ENCODE measurements at regions not wholly inside any gene's neighbourhood (a gene's known extent, or its start where the extent isn't known, plus 50 kb on each side); places are given as distances from the start of the nearest gene placed in this dataset.

DNA sequence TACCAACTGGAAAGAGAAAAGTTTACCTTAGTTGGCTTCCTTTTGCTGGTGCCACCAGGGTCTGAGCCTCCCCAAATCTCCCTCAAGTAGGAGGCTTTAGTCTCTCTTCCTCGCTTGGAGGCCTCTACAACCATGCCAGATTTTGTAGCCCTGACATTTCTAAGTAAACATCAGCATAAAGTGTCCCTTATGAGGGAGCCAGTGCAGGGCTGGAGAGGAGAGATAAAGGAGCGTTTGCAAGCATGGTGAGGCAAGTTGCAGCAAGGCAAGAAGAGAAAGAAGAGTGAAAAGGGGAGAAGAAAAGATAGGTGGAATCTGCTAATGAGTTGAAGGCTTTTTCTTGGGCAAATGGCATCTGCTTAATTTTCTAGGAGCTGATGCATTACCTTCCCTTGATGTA is 82.7 kb upstream of the FNDC3B start:
- peaks cover 15% of the 10 kb centered on the region for H3F3A ChIP-seq (ENCODE audit: low read depth)

GRCh38 chr3:171959532-171960089 is 79.8 kb upstream of the FNDC3B start:
- no peak for DNase-seq (ENCODE audit: low spot score)
- peaks cover 59% of the 10 kb centered on the region for H3K4me1 Mint-ChIP-seq
- no peak overlapping the region for H3K9ac ChIP-seq
- H4K20me1 ChIP-seq (ENCODE audit: low read depth) = no peaks in the 10 kb centered on the region
- peak overlapping the region; percentile 74 for H2AFZ ChIP-seq (replicated peaks)
- H3K4me3 ChIP-seq = no peak overlapping the region
- peaks cover 5% of the 10 kb centered on the region for H3K9me3 Mint-ChIP-seq
- no peak overlapping the region for H3K27ac ChIP-seq
- peak overlapping the region; percentile 63 for H3K4me3 Mint-ChIP-seq
- peaks cover 19% of the 10 kb centered on the region for H3K4me1 ChIP-seq
- H3K36me3 ChIP-seq = no peaks in the 10 kb centered on the region
- no peaks in the 10 kb centered on the region for H3K9me3 ChIP-seq (ENCODE audit: low read depth)
- peak overlapping the region; percentile 11 for H3K4me2 ChIP-seq
- TF ChIP-seq CTCF (IDR thresholded peaks at IDR 0.05) (no peak), EZH2 (IDR thresholded peaks at IDR 0.05) (no peak)
- H3F3A ChIP-seq (ENCODE audit: low read depth) = peaks cover 4% of the 10 kb centered on the region
- H3K27ac Mint-ChIP-seq = peak overlapping the region; percentile 90
- H3K36me3 Mint-ChIP-seq = no peaks in the 10 kb centered on the region
- no peaks in the 10 kb centered on the region for H3K79me2 ChIP-seq (ENCODE audit: low read depth)
- peaks cover 8% of the 10 kb centered on the region for H3K27me3 Mint-ChIP-seq (ENCODE audit: insufficient read depth, low read depth)
- no peaks in the 10 kb centered on the region for H3K27me3 ChIP-seq

More for the DNA sequence above, 82.7 kb upstream of the FNDC3B start:
- no peaks in the 10 kb centered on the region for H3K9me3 Mint-ChIP-seq
- H4K20me1 ChIP-seq (ENCODE audit: low read depth) = no peaks in the 10 kb centered on the region
- H3K4me3 Mint-ChIP-seq = no peak overlapping the region
- no peaks in the 10 kb centered on the region for H3K79me2 ChIP-seq (ENCODE audit: low read depth)
- no peaks in the 10 kb centered on the region for H3K36me3 ChIP-seq
- peak overlapping the region; percentile 73 for H3K27ac Mint-ChIP-seq
- H3K27me3 Mint-ChIP-seq (ENCODE audit: insufficient read depth, low read depth) = peaks cover 8% of the 10 kb centered on the region
- H3K36me3 Mint-ChIP-seq = no peaks in the 10 kb centered on the region
- peaks cover 82% of the 10 kb centered on the region for H3K4me1 Mint-ChIP-seq
- H3K27me3 ChIP-seq = no peaks in the 10 kb centered on the region
- no peak overlapping the region for H3K4me3 ChIP-seq
- H3K9ac ChIP-seq = no peak overlapping the region
- no peak for TF ChIP-seq EZH2phosphoT487 (IDR thresholded peaks at IDR 0.05)
- TF ChIP-seq EZH2 (IDR thresholded peaks at IDR 0.05) = no peak
- TF ChIP-seq CTCF (IDR thresholded peaks at IDR 0.05) = no peak
- H3K9me3 ChIP-seq (ENCODE audit: low read depth) = no peaks in the 10 kb centered on the region
- no peak overlapping the region for H3K4me2 ChIP-seq
- H3K27ac ChIP-seq = no peak overlapping the region
- peak overlapping the region; percentile 83 for H2AFZ ChIP-seq (replicated peaks)
- H3K4me1 ChIP-seq = peaks cover 32% of the 10 kb centered on the region
- no peak for DNase-seq (ENCODE audit: low spot score)

DNA sequence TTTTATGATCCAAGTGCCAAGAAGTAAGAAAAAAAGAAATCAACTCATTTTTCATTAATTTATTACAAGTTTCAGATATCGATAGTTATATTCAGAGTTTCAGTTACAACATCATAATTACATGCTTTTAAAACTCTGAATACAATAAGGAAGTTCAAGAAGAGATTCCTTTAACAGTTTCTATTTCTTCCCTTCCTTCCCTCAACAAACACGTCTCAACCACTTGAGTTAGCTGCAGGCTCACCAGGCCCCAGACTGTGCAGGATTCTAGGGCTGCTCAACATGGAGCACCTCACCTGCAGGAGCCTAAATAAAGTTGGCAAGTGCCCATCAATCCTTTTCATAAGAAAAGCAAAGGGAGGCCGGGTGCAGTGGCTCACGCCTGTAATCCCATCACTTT is 79.2 kb upstream of the FNDC3B start:
- H3K27me3 Mint-ChIP-seq (ENCODE audit: insufficient read depth, low read depth) = peaks cover 11% of the 10 kb centered on the region
- Histone ChIP-seq H3K9ac (no peak overlapping the region), H3K4me1 (peaks cover 19% of the 10 kb centered on the region), H3K36me3 (no peaks in the 10 kb centered on the region), H3K4me2 (no peak overlapping the region), H3K27ac (no peak overlapping the region), H3K9me3 (ENCODE audit: low read depth) (no peaks in the 10 kb centered on the region), H2AFZ (replicated peaks) (no peak overlapping the region), H3F3A (ENCODE audit: low read depth) (peaks cover 4% of the 10 kb centered on the region), H3K79me2 (ENCODE audit: low read depth) (no peaks in the 10 kb centered on the region), H3K27me3 (no peaks in the 10 kb centered on the region), H3K4me3 (no peak overlapping the region), H4K20me1 (ENCODE audit: low read depth) (no peaks in the 10 kb centered on the region)
- peaks cover 53% of the 10 kb centered on the region for H3K4me1 Mint-ChIP-seq
- H3K27ac Mint-ChIP-seq = peak overlapping the region; percentile 90
- DNase-seq (ENCODE audit: low spot score) = no peak
- peaks cover 6% of the 10 kb centered on the region for H3K9me3 Mint-ChIP-seq
- no peak for TF ChIP-seq EZH2phosphoT487 (IDR thresholded peaks at IDR 0.05)
- TF ChIP-seq EZH2 (IDR thresholded peaks at IDR 0.05) = no peak
- no peaks in the 10 kb centered on the region for H3K36me3 Mint-ChIP-seq
- H3K4me3 Mint-ChIP-seq = peak overlapping the region; percentile 39

- Histone ChIP-seq H3K79me2 (ENCODE audit: low read depth) (no peaks in the 10 kb centered on the region), H3K9ac (no peak overlapping the region), H3K4me1 (peaks cover 13% of the 10 kb centered on the region), H3F3A (ENCODE audit: low read depth) (peaks cover 4% of the 10 kb centered on the region), H2AFZ (replicated peaks) (no peak overlapping the region), H3K27ac (no peak overlapping the region), H3K9me3 (ENCODE audit: low read depth) (no peaks in the 10 kb centered on the region), H3K27me3 (no peaks in the 10 kb centered on the region), H3K4me3 (no peak overlapping the region), H3K36me3 (no peaks in the 10 kb centered on the region), H4K20me1 (ENCODE audit: low read depth) (no peaks in the 10 kb centered on the region), H3K4me2 (no peak overlapping the region)
- Mint-ChIP-seq H3K4me1 (peaks cover 52% of the 10 kb centered on the region), H3K9me3 (peaks cover 9% of the 10 kb centered on the region), H3K4me3 (no peak overlapping the region), H3K27me3 (ENCODE audit: insufficient read depth, low read depth) (peaks cover 10% of the 10 kb centered on the region), H3K36me3 (no peaks in the 10 kb centered on the region), H3K27ac (no peak overlapping the region)
- DNase-seq (ENCODE audit: low spot score) = no peak
- TF ChIP-seq EZH2phosphoT487 (IDR thresholded peaks at IDR 0.05) (no peak), CTCF (IDR thresholded peaks at IDR 0.05) (no peak), EZH2 (IDR thresholded peaks at IDR 0.05) (no peak)
Observed at GRCh38 chr3:171962137-171962720, 77.1 kb upstream of the FNDC3B start.
